Liver (tissue), 3 donors: ENCODE measurements at regions not wholly inside any gene's neighbourhood (a gene's known extent, or its start where the extent isn't known, plus 50 kb on each side); places are given as distances from the start of the nearest gene placed in this dataset.

Source experiments
- ATF3 ChIP-seq: IDR thresholded peaks from 2 replicates; pipeline ENCODE4 v1.6.1; 2016; ENCODE audit warnings: antibody characterized with exemption
- CTCF ChIP-seq: fragments of 150-350 bp; IDR thresholded peaks from 2 replicates; pipeline ENCODE4 v1.5.1; 2017; ENCODE audit warnings: improper control_type of control experiment, low read depth, low read length; ENCODE audit not compliant: missing input control
- EGR1 ChIP-seq, 2 donors: IDR thresholded peaks; 2 replicates each; pipeline ENCODE4 v1.6.1; 2016 to 2018; ENCODE audit warnings: antibody characterized with exemption in 2 of 2, low read depth in 2 of 2
- FOXA1 ChIP-seq: IDR thresholded peaks from 2 replicates; pipeline ENCODE4 v1.6.1; 2016; ENCODE audit warnings: antibody characterized with exemption
- GABPA ChIP-seq, 2 donors: IDR thresholded peaks in 1 of 2; conservative IDR thresholded peaks in 1 of 2; 2 replicates each; pipeline ENCODE4 v1.6.1; 2016; ENCODE audit warnings: antibody characterized with exemption in 2 of 2, mild to moderate bottlenecking in 1 of 2, moderate library complexity in 1 of 2
- HNF4G ChIP-seq: IDR thresholded peaks from 2 replicates; pipeline ENCODE4 v1.6.1; 2016; ENCODE audit warnings: antibody characterized with exemption
- JUND ChIP-seq, 2 donors: IDR thresholded peaks; 2 replicates each; pipeline ENCODE4 v1.6.1; 2016; ENCODE audit warnings: antibody characterized with exemption in 2 of 2
- MAX ChIP-seq: IDR thresholded peaks from 2 replicates; pipeline ENCODE4 v1.6.1; 2016; ENCODE audit warnings: antibody characterized with exemption
- RAD21 ChIP-seq, 2 donors: IDR thresholded peaks; 2 replicates each; pipeline ENCODE4 v1.6.1; 2016; ENCODE audit warnings: antibody characterized with exemption in 2 of 2, mild to moderate bottlenecking in 2 of 2
- REST ChIP-seq: IDR thresholded peaks from 2 replicates; pipeline ENCODE4 v1.6.1; 2016; ENCODE audit warnings: antibody characterized with exemption, mild to moderate bottlenecking
- SP1 ChIP-seq: IDR thresholded peaks from 2 replicates; pipeline ENCODE4 v1.6.1; 2018; ENCODE audit warnings: antibody characterized with exemption, mild to moderate bottlenecking
- TAF1 ChIP-seq: conservative IDR thresholded peaks from 2 replicates; pipeline ENCODE4 v1.6.1; 2016; ENCODE audit warnings: antibody characterized with exemption, mild to moderate bottlenecking
- YY1 ChIP-seq: IDR thresholded peaks from 2 replicates; pipeline ENCODE4 v1.6.1; 2016; ENCODE audit warnings: antibody characterized with exemption, mild to moderate bottlenecking
- donor health status: healthy.
- donor health status: healthy.

- TF ChIP-seq CTCF: no peak
- no peak for TF ChIP-seq JUND (IDR thresholded peaks at IDR 0.05)
- TF ChIP-seq REST: no peak
- TF ChIP-seq MAX: no peak
- TF ChIP-seq RAD21 (IDR thresholded peaks at IDR 0.05): no peak
- TF ChIP-seq GABPA (IDR thresholded peaks at IDR 0.05 in 1 of 2, conservative IDR thresholded peaks at IDR 0.05 in 1 of 2): no peak
- no peak for TF ChIP-seq HNF4G
- no peak for TF ChIP-seq ATF3
- no peak for TF ChIP-seq TAF1
- no peak for TF ChIP-seq YY1
- no peak for TF ChIP-seq FOXA1
- no peak for TF ChIP-seq SP1
- no peak for TF ChIP-seq EGR1 (IDR thresholded peaks at IDR 0.05; ENCODE audit: low read depth in 2 of 2)
These were observed 363.9 kb upstream of the SEMA6A start for GRCh38 chr5:116938488-116938887.
